ENCODE measurements at regions not wholly inside any gene's neighbourhood (a gene's known extent, or its start where the extent isn't known, plus 50 kb on each side); places are given as distances from the start of the nearest gene placed in this dataset.

DNA sequence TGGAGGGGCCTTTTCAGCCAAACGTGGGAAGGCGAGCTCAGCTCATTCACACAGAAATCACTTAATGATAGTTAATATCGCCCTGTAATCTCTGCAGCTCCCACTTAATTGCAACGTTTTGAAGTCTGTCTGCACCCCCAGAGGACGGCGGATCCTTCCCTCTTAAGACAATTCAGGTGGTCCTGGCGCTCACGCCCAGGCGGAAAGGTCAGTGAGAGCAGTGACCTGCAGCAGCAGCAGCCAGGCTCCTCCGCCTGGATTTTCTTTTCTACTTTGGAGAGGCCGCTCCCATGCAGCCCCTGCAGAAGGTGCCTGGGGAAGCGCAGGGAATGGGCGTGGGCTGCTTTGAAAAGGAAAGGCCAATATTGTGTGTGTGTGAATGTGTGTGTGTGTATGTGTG, 400.9 kb upstream of the IRX1 start:
- TF ChIP-seq EP300 (IDR thresholded peaks at IDR 0.05) (no peak), POLR2A (IDR thresholded peaks at IDR 0.05) (no peak)
- TF ChIP-seq, protein P1, sequence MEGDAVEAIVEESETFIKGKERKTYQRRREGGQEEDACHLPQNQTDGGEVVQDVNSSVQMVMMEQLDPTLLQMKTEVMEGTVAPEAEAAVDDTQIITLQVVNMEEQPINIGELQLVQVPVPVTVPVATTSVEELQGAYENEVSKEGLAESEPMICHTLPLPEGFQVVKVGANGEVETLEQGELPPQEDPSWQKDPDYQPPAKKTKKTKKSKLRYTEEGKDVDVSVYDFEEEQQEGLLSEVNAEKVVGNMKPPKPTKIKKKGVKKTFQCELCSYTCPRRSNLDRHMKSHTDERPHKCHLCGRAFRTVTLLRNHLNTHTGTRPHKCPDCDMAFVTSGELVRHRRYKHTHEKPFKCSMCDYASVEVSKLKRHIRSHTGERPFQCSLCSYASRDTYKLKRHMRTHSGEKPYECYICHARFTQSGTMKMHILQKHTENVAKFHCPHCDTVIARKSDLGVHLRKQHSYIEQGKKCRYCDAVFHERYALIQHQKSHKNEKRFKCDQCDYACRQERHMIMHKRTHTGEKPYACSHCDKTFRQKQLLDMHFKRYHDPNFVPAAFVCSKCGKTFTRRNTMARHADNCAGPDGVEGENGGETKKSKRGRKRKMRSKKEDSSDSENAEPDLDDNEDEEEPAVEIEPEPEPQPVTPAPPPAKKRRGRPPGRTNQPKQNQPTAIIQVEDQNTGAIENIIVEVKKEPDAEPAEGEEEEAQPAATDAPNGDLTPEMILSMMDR (IDR thresholded peaks at IDR 0.05): no peak
